ENCODE measurements at regions not wholly inside any gene's neighbourhood (a gene's known extent, or its start where the extent isn't known, plus 50 kb on each side); places are given as distances from the start of the nearest gene placed in this dataset.

GRCh38 chr3:140765246-140765645 lies 87.4 kb downstream of the TRIM42 start:
- no peak for DNase-seq
- peaks cover 1% of the 10 kb centered on the region for H3K4me1 Mint-ChIP-seq (ENCODE audit: low read depth, unreplicated experiment)

GRCh38 chr3:140766465-140766864 lies 88.6 kb downstream of the TRIM42 start:
- Mint-ChIP-seq H3K36me3 (ENCODE audit: unreplicated experiment) (no peaks in the 10 kb centered on the region), H3K4me1 (ENCODE audit: low read depth, unreplicated experiment) (no peaks in the 10 kb centered on the region), H3K27me3 (ENCODE audit: unreplicated experiment) (peaks cover 2% of the 10 kb centered on the region), H3K27ac (ENCODE audit: unreplicated experiment) (no peak overlapping the region), H3K4me3 (ENCODE audit: unreplicated experiment) (no peak overlapping the region), H3K9me3 (ENCODE audit: unreplicated experiment) (no peaks in the 10 kb centered on the region)
- DNase-seq: no peak
- TF ChIP-seq CTCF (IDR thresholded peaks at IDR 0.05; ENCODE audit: partially characterized antibody, unreplicated experiment): no peak

More at GRCh38 chr3:140765246-140765645, 87.4 kb downstream of the TRIM42 start:
- Mint-ChIP-seq H3K36me3 (ENCODE audit: unreplicated experiment) (no peaks in the 10 kb centered on the region), H3K4me3 (ENCODE audit: unreplicated experiment) (no peak overlapping the region), H3K9me3 (ENCODE audit: unreplicated experiment) (no peaks in the 10 kb centered on the region), H3K27me3 (ENCODE audit: unreplicated experiment) (peaks cover 2% of the 10 kb centered on the region), H3K27ac (ENCODE audit: unreplicated experiment) (no peak overlapping the region)
- no peak for TF ChIP-seq CTCF (IDR thresholded peaks at IDR 0.05; ENCODE audit: partially characterized antibody, unreplicated experiment)

GRCh38 chr3:140767566-140767965 lies 89.7 kb downstream of the TRIM42 start:
- Mint-ChIP-seq H3K4me3 (ENCODE audit: unreplicated experiment) (no peak overlapping the region), H3K36me3 (ENCODE audit: unreplicated experiment) (no peaks in the 10 kb centered on the region), H3K9me3 (ENCODE audit: unreplicated experiment) (no peaks in the 10 kb centered on the region), H3K4me1 (ENCODE audit: low read depth, unreplicated experiment) (no peaks in the 10 kb centered on the region), H3K27ac (ENCODE audit: unreplicated experiment) (no peak overlapping the region), H3K27me3 (ENCODE audit: unreplicated experiment) (peaks cover 2% of the 10 kb centered on the region)
- DNase-seq: no peak
- TF ChIP-seq CTCF (IDR thresholded peaks at IDR 0.05; ENCODE audit: partially characterized antibody, unreplicated experiment): no peak

- DNase-seq: no peak
- no peak overlapping the region for H3K27ac Mint-ChIP-seq (ENCODE audit: unreplicated experiment)
- H3K27me3 Mint-ChIP-seq (ENCODE audit: unreplicated experiment): peaks cover 2% of the 10 kb centered on the region
- no peaks in the 10 kb centered on the region for H3K36me3 Mint-ChIP-seq (ENCODE audit: unreplicated experiment)
- TF ChIP-seq CTCF (IDR thresholded peaks at IDR 0.05; ENCODE audit: partially characterized antibody, unreplicated experiment): no peak
- H3K4me3 Mint-ChIP-seq (ENCODE audit: unreplicated experiment): no peak overlapping the region
- no peaks in the 10 kb centered on the region for H3K4me1 Mint-ChIP-seq (ENCODE audit: low read depth, unreplicated experiment)
- H3K9me3 Mint-ChIP-seq (ENCODE audit: unreplicated experiment): no peaks in the 10 kb centered on the region
Measured at GRCh38 chr3:140768941-140769340, 91.1 kb downstream of the TRIM42 start.

- TF ChIP-seq CTCF (IDR thresholded peaks at IDR 0.05; ENCODE audit: partially characterized antibody, unreplicated experiment): no peak
- DNase-seq: no peak
- Mint-ChIP-seq H3K4me3 (ENCODE audit: unreplicated experiment) (no peak overlapping the region), H3K27me3 (ENCODE audit: unreplicated experiment) (peaks cover 2% of the 10 kb centered on the region), H3K4me1 (ENCODE audit: low read depth, unreplicated experiment) (no peaks in the 10 kb centered on the region), H3K27ac (ENCODE audit: unreplicated experiment) (no peak overlapping the region), H3K36me3 (ENCODE audit: unreplicated experiment) (peaks cover 4% of the 10 kb centered on the region), H3K9me3 (ENCODE audit: unreplicated experiment) (no peaks in the 10 kb centered on the region)
Measured at GRCh38 chr3:140769951-140770350, 92.1 kb downstream of the TRIM42 start.
